Spleen (tissue), 11 donors: ENCODE measurements at regions not wholly inside any gene's neighbourhood (a gene's known extent, or its start where the extent isn't known, plus 50 kb on each side); places are given as distances from the start of the nearest gene placed in this dataset.

Experiments
- DNase-seq: peaks from one replicate; pipeline ENCODE4 v3.0.0-alpha.2; 2020
- H3K27ac ChIP-seq, 8 donors: fragments of 200-600 bp; sonication (generic) in 7 of 8; 1 replicate in 4 of 8; 2 replicates in 4 of 8; pipeline versions ENCODE4 v1.5.0 to v1.8.0; 2016 to 2021; ENCODE audit warnings: inconsistent platforms in 4 of 8, mild to moderate bottlenecking in 4 of 8, moderate library complexity in 1 of 8
- H3K27me3 ChIP-seq, 7 donors: fragments of 200-600 bp; sonication (generic) in 6 of 7; replicated peaks in 1 of 7; 1 replicate in 4 of 7; 2 replicates in 3 of 7; pipeline versions ENCODE4 v1.5.0 to v1.8.0; 2016 to 2021; ENCODE audit warnings: inconsistent platforms in 3 of 7, mild to moderate bottlenecking in 1 of 7
- H3K36me3 ChIP-seq, 6 donors: fragments of 200-600 bp; sonication (generic) in 5 of 6; 1 replicate in 4 of 6; 2 replicates in 2 of 6; pipeline versions ENCODE4 v1.5.0 to v1.8.0; 2016 to 2021; ENCODE audit warnings: inconsistent platforms in 2 of 6
- H3K4me1 ChIP-seq, 6 donors: fragments of 200-600 bp; sonication (generic) in 5 of 6; 1 replicate in 3 of 6; 2 replicates in 3 of 6; pipeline versions ENCODE4 v1.5.0 to v1.8.0; 2016 to 2021; ENCODE audit warnings: inconsistent platforms in 3 of 6
- H3K4me3 ChIP-seq, 8 donors: fragments of 200-600 bp; sonication (generic) in 7 of 8; 1 replicate in 4 of 8; 2 replicates in 4 of 8; pipeline versions ENCODE4 v1.5.0 to v1.8.0; 2016 to 2021; ENCODE audit warnings: inconsistent platforms in 4 of 8, mild to moderate bottlenecking in 4 of 8, moderate library complexity in 2 of 8
- H3K9me3 ChIP-seq, 8 donors: fragments of 200-600 bp; sonication (generic) in 7 of 8; 1 replicate in 4 of 8; 2 replicates in 4 of 8; pipeline versions ENCODE4 v1.5.0 to v1.8.0; 2016 to 2021; ENCODE audit warnings: inconsistent platforms in 4 of 8
- CTCF ChIP-seq, 11 experiments: fragments of 200-600 bp in 7 of 11; fragments of 450-650 bp in 4 of 11; sonication (generic) in 4 of 11; IDR thresholded peaks in 8 of 11; conservative IDR thresholded peaks in 3 of 11; 1 replicate in 7 of 11; 2 replicates in 4 of 11; pipeline versions ENCODE4 v1.4.0 to v1.8.0; 2016 to 2021; ENCODE audit warnings: antibody characterized with exemption in 11 of 11, inconsistent platforms in 4 of 11, mild to moderate bottlenecking in 1 of 11
- POLR2A ChIP-seq, 3 donors: fragments of 450-650 bp; IDR thresholded peaks; one replicate each; pipeline ENCODE4 v1.5.1; 2017; ENCODE audit warnings: antibody characterized with exemption in 3 of 3, mild to moderate bottlenecking in 1 of 3
- POLR2AphosphoS5 ChIP-seq, 3 donors: sonication (generic); formaldehyde crosslinking; IDR thresholded peaks; one replicate each; pipeline ENCODE4 v1.5.1; 2017; ENCODE audit warnings: antibody characterized with exemption in 3 of 3
- WGBS, 5 donors: extraction: QIAGEN DNeasy Blood & Tissue Kit in 3 of 5; methylation state at CpG; one replicate each; pipeline versions ENCODE4 v1.1.5 to v1.1.7; 2013 to 2018; 5-methylcytosine and 5-hydroxymethylcytosine counted together
- intact Hi-C: fragments of 100-400 bp; cut with DNase I; formaldehyde crosslinking; loops from one replicate; pipeline ENCODE4 v1.15.0; 2023; ENCODE audit warnings: low total_unique reads
- donor health status: healthy with polysubstance abuse.
- donor health status: DM: no; HTN: no; CAD: no; lungs with moderate emphysema.
- donor health status: DM: no; HTN: no; CAD: no.
- donor health status: Bipolar disorder and iron deficiency.
- donor health status: healthy.
- donor health status: DM: no; HTN: no; CAD: no.
- donor health status: DM: yes; HTN: yes; CAD: no.

DNA sequence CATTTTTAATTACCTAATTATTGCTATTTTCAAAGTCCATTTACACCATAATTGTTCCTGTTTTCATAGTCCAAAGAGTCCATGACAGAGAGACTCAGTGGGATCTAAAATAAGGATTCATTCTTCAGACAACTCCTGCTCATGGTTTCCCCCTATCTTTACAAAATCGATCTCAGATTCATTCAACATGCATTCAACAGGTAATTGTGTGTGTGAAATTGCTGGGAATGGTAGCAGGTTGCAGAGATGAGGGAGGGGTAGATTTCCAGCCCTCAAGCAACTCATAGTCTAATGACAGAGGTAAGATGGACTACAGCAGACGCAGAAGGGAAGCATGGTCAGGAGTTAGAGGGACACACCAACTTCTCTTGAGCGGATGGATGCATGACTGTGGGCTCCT, 138.1 kb downstream of the TSHZ3 start:
- 85 to 91% (median 87%) methylated on average over 3 of the region's 3 CpGs for WGBS, 5 donors
- H3K4me1 ChIP-seq = peaks cover 0 to 11% (median 2%) of the 10 kb centered on the region in 6 donors
- intact Hi-C loops = no loop called here
- no peak overlapping the region for H3K4me3 ChIP-seq
- no peak overlapping the region for H3K27ac ChIP-seq
- no peak for TF ChIP-seq CTCF (IDR thresholded peaks at IDR 0.05 in 8 of 11, conservative IDR thresholded peaks at IDR 0.05 in 3 of 11)
- no peak for TF ChIP-seq POLR2AphosphoS5 (IDR thresholded peaks at IDR 0.05)
- no peak for TF ChIP-seq POLR2A (IDR thresholded peaks at IDR 0.05)
- H3K36me3 ChIP-seq = no peaks in the 10 kb centered on the region
- DNase-seq = no peak
- H3K9me3 ChIP-seq = no peaks in the 10 kb centered on the region
- H3K27me3 ChIP-seq = peaks cover 0 to 5% (median 0%) of the 10 kb centered on the region in 7 donors

DNA sequence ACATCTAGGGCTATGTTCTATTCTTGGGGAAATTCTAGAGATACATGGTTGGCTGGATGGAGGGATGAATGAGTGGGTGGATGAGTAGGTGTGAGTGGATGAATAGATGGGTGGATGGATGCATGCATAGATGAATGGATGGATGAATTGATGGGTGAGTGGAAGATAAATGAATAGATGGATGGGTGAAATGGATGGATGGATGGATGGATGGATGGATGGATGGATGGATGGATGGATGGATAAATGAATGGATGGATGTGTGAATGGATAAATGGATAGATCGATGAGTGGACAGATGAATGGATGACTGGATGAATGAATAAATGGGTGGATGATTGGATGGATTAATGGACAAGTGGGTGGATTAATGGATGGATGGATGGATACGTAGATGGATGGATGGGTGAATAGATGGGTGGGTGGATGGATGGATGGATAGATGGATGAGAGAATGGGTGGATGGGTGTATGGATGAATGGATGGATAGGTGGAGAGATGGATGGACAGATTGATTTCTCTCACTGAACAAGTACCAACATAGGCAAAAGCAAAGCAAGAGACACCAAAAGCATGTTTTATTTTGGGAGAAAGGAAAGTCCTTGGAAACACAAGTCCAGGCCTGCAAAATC, 143.2 kb downstream of the TSHZ3 start:
- H3K36me3 ChIP-seq = no peaks in the 10 kb centered on the region
- intact Hi-C loops = no loop called here
- no peaks in the 10 kb centered on the region for H3K27me3 ChIP-seq
- 76 to 94% (median 87%) methylated on average over 2 of the region's 2 CpGs for WGBS, 5 donors
- no peaks in the 10 kb centered on the region for H3K9me3 ChIP-seq
- no peak for DNase-seq
- no peak overlapping the region for H3K4me3 ChIP-seq
- H3K4me1 ChIP-seq = no peaks in the 10 kb centered on the region
- TF ChIP-seq POLR2AphosphoS5 (IDR thresholded peaks at IDR 0.05) (no peak), POLR2A (IDR thresholded peaks at IDR 0.05) (no peak), CTCF (IDR thresholded peaks at IDR 0.05 in 8 of 11, conservative IDR thresholded peaks at IDR 0.05 in 3 of 11) (no peak)
- H3K27ac ChIP-seq = no peak overlapping the region

- no peak for DNase-seq
- H3K9me3 ChIP-seq = no peaks in the 10 kb centered on the region
- H3K27me3 ChIP-seq = no peaks in the 10 kb centered on the region
- intact Hi-C loops = no loop called here
- 64 to 77% (median 68%) methylated on average over 1 of the region's 1 CpG for WGBS, 5 donors
- H3K4me1 ChIP-seq = no peaks in the 10 kb centered on the region
- no peak for TF ChIP-seq POLR2A (IDR thresholded peaks at IDR 0.05)
- no peak for TF ChIP-seq POLR2AphosphoS5 (IDR thresholded peaks at IDR 0.05)
- TF ChIP-seq CTCF (IDR thresholded peaks at IDR 0.05 in 8 of 11, conservative IDR thresholded peaks at IDR 0.05 in 3 of 11) = no peak
- H3K36me3 ChIP-seq = no peaks in the 10 kb centered on the region
- H3K4me3 ChIP-seq = no peak overlapping the region
- H3K27ac ChIP-seq = no peak overlapping the region
These were observed 145.1 kb downstream of the TSHZ3 start for GRCh38 chr19:31204115-31204514.

GRCh38 chr19:31185261-31185660, 164.0 kb downstream of the TSHZ3 start:
- DNase-seq = no peak
- Histone ChIP-seq H3K36me3 (no peaks in the 10 kb centered on the region), H3K4me1 (no peaks in the 10 kb centered on the region), H3K9me3 (peaks cover 0 to 33% (median 19%) of the 10 kb centered on the region in 8 donors), H3K27me3 (no peaks in the 10 kb centered on the region), H3K4me3 (no peak overlapping the region), H3K27ac (no peak overlapping the region)
- WGBS, 5 donors = 79 to 90% (median 80%) methylated on average over 2 of the region's 2 CpGs
- intact Hi-C loops = no loop called here
- no peak for TF ChIP-seq POLR2A (IDR thresholded peaks at IDR 0.05)
- no peak for TF ChIP-seq CTCF (IDR thresholded peaks at IDR 0.05 in 8 of 11, conservative IDR thresholded peaks at IDR 0.05 in 3 of 11)
- TF ChIP-seq POLR2AphosphoS5 (IDR thresholded peaks at IDR 0.05) = no peak
